DOHH2 (cell line): ENCODE measurements at regions not wholly inside any gene's neighbourhood (a gene's known extent, or its start where the extent isn't known, plus 50 kb on each side); places are given as distances from the start of the nearest gene placed in this dataset.

Source experiments
- H3F3A ChIP-seq: fragments of 200-600 bp; sonication (generic), shearing (Covaris generic); 2 replicates; pipeline ENCODE4 v1.6.0; 2016; ENCODE audit warnings: antibody characterized with exemption, mild to moderate bottlenecking; ENCODE audit not compliant: control insufficient read depth, insufficient read depth
- H3K27ac ChIP-seq: fragments of 200-600 bp; sonication (generic); 2 replicates; pipeline ENCODE4 v1.5.1; 2014; ENCODE audit warnings: low read depth, mild to moderate bottlenecking, low read length, moderate library complexity
- H3K27me3 ChIP-seq: fragments of 200-600 bp; sonication (generic); 2 replicates; pipeline ENCODE4 v1.6.1; 2014; ENCODE audit warnings: mild to moderate bottlenecking, low read length, mixed read lengths; ENCODE audit not compliant: control insufficient read depth
- H3K36me3 ChIP-seq: fragments of 200-600 bp; sonication (generic); 2 replicates; pipeline ENCODE4 v1.6.1; 2014; ENCODE audit warnings: mild to moderate bottlenecking, low read length, moderate library complexity, mixed read lengths; ENCODE audit not compliant: control insufficient read depth
- H3K4me1 ChIP-seq: fragments of 200-600 bp; sonication (generic); 2 replicates; pipeline ENCODE4 v1.6.1; 2014; ENCODE audit warnings: mild to moderate bottlenecking, low read length, mixed read lengths; ENCODE audit not compliant: control insufficient read depth
- H3K4me2 ChIP-seq: fragments of 200-600 bp; sonication (generic); 2 replicates; pipeline ENCODE4 v1.6.0; 2014; ENCODE audit warnings: mild to moderate bottlenecking, low read length, moderate library complexity
- H3K4me3 ChIP-seq: fragments of 200-600 bp; sonication (generic); 2 replicates; pipeline ENCODE4 v1.5.1; 2014; ENCODE audit warnings: mild to moderate bottlenecking, low read length, mixed read lengths
- H3K79me2 ChIP-seq: fragments of 200-600 bp; sonication (generic); 2 replicates; pipeline ENCODE4 v1.6.1; 2014; ENCODE audit warnings: mild to moderate bottlenecking, low read length, mixed read lengths; ENCODE audit not compliant: control insufficient read depth
- H3K9me2 ChIP-seq: fragments of 200-600 bp; sonication (generic); replicated peaks from 2 replicates; pipeline ENCODE4 v1.6.1; 2014; ENCODE audit warnings: mild to moderate bottlenecking, low read length, mixed read lengths; ENCODE audit not compliant: control insufficient read depth
- H3K9me3 ChIP-seq: fragments of 200-600 bp; sonication (generic); 2 replicates; pipeline ENCODE4 v1.6.1; 2014; ENCODE audit warnings: antibody characterized with exemption, low read length, mixed read lengths; ENCODE audit not compliant: control insufficient read depth, insufficient read depth
- H4K20me1 ChIP-seq: fragments of 200-600 bp; sonication (generic); 2 replicates; pipeline ENCODE4 v1.6.0; 2014; ENCODE audit warnings: low read depth, mild to moderate bottlenecking, antibody characterized with exemption, low read length, moderate library complexity; ENCODE audit not compliant: control insufficient read depth, insufficient read depth
- EZH2phosphoT487 ChIP-seq: fragments of 200-600 bp; sonication (generic); IDR thresholded peaks from 2 replicates; pipeline ENCODE4 v1.6.1; 2017; ENCODE audit warnings: borderline replicate concordance, mild to moderate bottlenecking, antibody characterized with exemption, low read length, moderate library complexity, mixed read lengths
- TF ChIP-seq, protein P1 (sequence below): fragments of 200-600 bp; sonication (generic); IDR thresholded peaks from one replicate; pipeline ENCODE4 v1.5.1; 2014; ENCODE audit warnings: antibody characterized with exemption, mild to moderate bottlenecking, low read depth, low read length; ENCODE audit not compliant: poor library complexity, severe bottlenecking

GRCh38 chr18:45173799-45174519 lies 441.3 kb upstream of the SLC14A2 start:
- Histone ChIP-seq H3K4me1 (no peaks in the 10 kb centered on the region), H3F3A (no peaks in the 10 kb centered on the region), H3K79me2 (no peaks in the 10 kb centered on the region), H3K4me2 (no peak overlapping the region), H3K27ac (no peak overlapping the region), H3K4me3 (no peak overlapping the region), H3K27me3 (no peaks in the 10 kb centered on the region), H3K36me3 (no peaks in the 10 kb centered on the region), H3K9me2 (no peaks in the 10 kb centered on the region), H4K20me1 (no peaks in the 10 kb centered on the region), H3K9me3 (no peaks in the 10 kb centered on the region)
- TF ChIP-seq EZH2phosphoT487 = no peak
- TF ChIP-seq, protein P1, sequence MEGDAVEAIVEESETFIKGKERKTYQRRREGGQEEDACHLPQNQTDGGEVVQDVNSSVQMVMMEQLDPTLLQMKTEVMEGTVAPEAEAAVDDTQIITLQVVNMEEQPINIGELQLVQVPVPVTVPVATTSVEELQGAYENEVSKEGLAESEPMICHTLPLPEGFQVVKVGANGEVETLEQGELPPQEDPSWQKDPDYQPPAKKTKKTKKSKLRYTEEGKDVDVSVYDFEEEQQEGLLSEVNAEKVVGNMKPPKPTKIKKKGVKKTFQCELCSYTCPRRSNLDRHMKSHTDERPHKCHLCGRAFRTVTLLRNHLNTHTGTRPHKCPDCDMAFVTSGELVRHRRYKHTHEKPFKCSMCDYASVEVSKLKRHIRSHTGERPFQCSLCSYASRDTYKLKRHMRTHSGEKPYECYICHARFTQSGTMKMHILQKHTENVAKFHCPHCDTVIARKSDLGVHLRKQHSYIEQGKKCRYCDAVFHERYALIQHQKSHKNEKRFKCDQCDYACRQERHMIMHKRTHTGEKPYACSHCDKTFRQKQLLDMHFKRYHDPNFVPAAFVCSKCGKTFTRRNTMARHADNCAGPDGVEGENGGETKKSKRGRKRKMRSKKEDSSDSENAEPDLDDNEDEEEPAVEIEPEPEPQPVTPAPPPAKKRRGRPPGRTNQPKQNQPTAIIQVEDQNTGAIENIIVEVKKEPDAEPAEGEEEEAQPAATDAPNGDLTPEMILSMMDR = no peak

- H3K27me3 ChIP-seq = no peaks in the 10 kb centered on the region
- no peaks in the 10 kb centered on the region for H3K79me2 ChIP-seq
- H3K9me3 ChIP-seq = no peaks in the 10 kb centered on the region
- no peaks in the 10 kb centered on the region for H3K36me3 ChIP-seq
- no peak overlapping the region for H3K4me2 ChIP-seq
- H3K4me3 ChIP-seq = no peak overlapping the region
- no peaks in the 10 kb centered on the region for H3F3A ChIP-seq
- no peaks in the 10 kb centered on the region for H3K9me2 ChIP-seq
- no peak overlapping the region for H3K27ac ChIP-seq
- TF ChIP-seq EZH2phosphoT487 = no peak
- TF ChIP-seq, protein P1 = no peak
- H3K4me1 ChIP-seq = no peaks in the 10 kb centered on the region
- H4K20me1 ChIP-seq = no peaks in the 10 kb centered on the region
Observed at GRCh38 chr18:45174629-45175136, 440.6 kb upstream of the SLC14A2 start.

DNA sequence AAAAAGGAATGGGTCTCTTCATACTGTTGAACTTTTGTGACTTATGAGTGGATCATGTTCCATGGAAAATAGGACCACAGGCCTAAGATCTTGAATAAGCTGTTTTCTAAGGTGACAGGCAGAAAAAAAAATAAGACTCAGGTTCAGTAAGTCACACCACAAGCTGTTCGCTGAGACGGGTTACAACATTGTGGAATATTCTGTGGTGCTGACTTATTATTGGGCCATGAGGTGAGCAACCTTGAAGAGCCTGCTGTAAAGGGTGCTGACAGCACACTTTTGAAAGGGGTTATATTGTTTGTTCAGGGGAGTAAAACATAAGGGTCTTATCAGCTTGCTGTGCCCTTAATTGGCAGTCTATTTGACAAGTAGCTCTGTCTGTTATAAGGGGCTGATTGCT lies 439.8 kb upstream of the SLC14A2 start:
- Histone ChIP-seq H3K79me2 (no peaks in the 10 kb centered on the region), H3K9me2 (no peaks in the 10 kb centered on the region), H3K9me3 (no peaks in the 10 kb centered on the region), H3K27ac (no peak overlapping the region), H3K36me3 (no peaks in the 10 kb centered on the region), H3K4me3 (no peak overlapping the region), H3K4me1 (no peaks in the 10 kb centered on the region), H3K27me3 (no peaks in the 10 kb centered on the region), H4K20me1 (no peaks in the 10 kb centered on the region), H3K4me2 (no peak overlapping the region), H3F3A (no peaks in the 10 kb centered on the region)
- TF ChIP-seq EZH2phosphoT487 = no peak
- TF ChIP-seq, protein P1 = no peak
